ACC112 (cell line): ENCODE measurements at regions not wholly inside any gene's neighbourhood (a gene's known extent, or its start where the extent isn't known, plus 50 kb on each side); places are given as distances from the start of the nearest gene placed in this dataset.

Source experiments
- H2AFZ ChIP-seq: fragments of 200-600 bp; sonication (generic); one replicate; pipeline ENCODE4 v1.6.0; 2017; ENCODE audit warnings: antibody characterized with exemption, low read length; ENCODE audit not compliant: unreplicated experiment
- H3K27ac ChIP-seq: fragments of 200-600 bp; sonication (generic); 2 replicates; pipeline ENCODE4 v1.5.1; 2014; ENCODE audit warnings: low read depth, mild to moderate bottlenecking, antibody characterized with exemption, low read length, moderate library complexity
- H3K27me3 ChIP-seq: fragments of 200-600 bp; sonication (generic); 2 replicates; pipeline ENCODE4 v1.6.1; 2014; ENCODE audit warnings: mild to moderate bottlenecking, antibody characterized with exemption, low read length, moderate library complexity, mixed read lengths; ENCODE audit not compliant: insufficient read depth
- H3K36me3 ChIP-seq: fragments of 200-600 bp; sonication (generic); 2 replicates; pipeline ENCODE4 v1.6.1; 2016; ENCODE audit warnings: mild to moderate bottlenecking, antibody characterized with exemption, low read length, moderate library complexity, mixed read lengths; ENCODE audit not compliant: insufficient read depth
- H3K4me1 ChIP-seq: fragments of 200-600 bp; sonication (generic); one replicate; pipeline ENCODE4 v1.6.1; 2016; ENCODE audit warnings: low read length, mixed read lengths; ENCODE audit not compliant: insufficient read depth, unreplicated experiment, control insufficient read depth
- H3K4me3 ChIP-seq: fragments of 200-600 bp; sonication (generic); 2 replicates; pipeline ENCODE4 v1.5.1; 2014; ENCODE audit warnings: mild to moderate bottlenecking, low read depth, low read length
- H3K79me2 ChIP-seq: fragments of 200-600 bp; sonication (generic); one replicate; pipeline ENCODE4 v1.6.0; 2016; ENCODE audit warnings: low read length; ENCODE audit not compliant: control insufficient read depth, unreplicated experiment, insufficient read depth

GRCh38 chr3:137509354-137510045 lies 254.6 kb upstream of the SOX14 start:
- Histone ChIP-seq H2AFZ (no peak overlapping the region), H3K4me3 (no peak overlapping the region), H3K79me2 (no peaks in the 10 kb centered on the region), H3K27ac (no peak overlapping the region), H3K27me3 (no peaks in the 10 kb centered on the region), H3K36me3 (no peaks in the 10 kb centered on the region), H3K4me1 (no peaks in the 10 kb centered on the region)

GRCh38 chr3:137511655-137512054 lies 252.5 kb upstream of the SOX14 start:
- Histone ChIP-seq H3K36me3 (no peaks in the 10 kb centered on the region), H2AFZ (no peak overlapping the region), H3K27me3 (no peaks in the 10 kb centered on the region), H3K79me2 (no peaks in the 10 kb centered on the region), H3K4me3 (no peak overlapping the region), H3K4me1 (no peaks in the 10 kb centered on the region), H3K27ac (no peak overlapping the region)

- no peaks in the 10 kb centered on the region for H3K36me3 ChIP-seq
- H3K4me3 ChIP-seq: no peak overlapping the region
- no peaks in the 10 kb centered on the region for H3K27me3 ChIP-seq
- no peak overlapping the region for H3K27ac ChIP-seq
- H3K4me1 ChIP-seq: no peaks in the 10 kb centered on the region
- H2AFZ ChIP-seq: no peak overlapping the region
- H3K79me2 ChIP-seq: no peaks in the 10 kb centered on the region
These were observed 249.3 kb upstream of the SOX14 start for GRCh38 chr3:137514853-137515252.

- H3K4me3 ChIP-seq: no peak overlapping the region
- no peaks in the 10 kb centered on the region for H3K27me3 ChIP-seq
- no peak overlapping the region for H3K27ac ChIP-seq
- H3K4me1 ChIP-seq: no peaks in the 10 kb centered on the region
- H3K36me3 ChIP-seq: no peaks in the 10 kb centered on the region
- H2AFZ ChIP-seq: no peak overlapping the region
- no peaks in the 10 kb centered on the region for H3K79me2 ChIP-seq
These were observed 244.5 kb upstream of the SOX14 start for GRCh38 chr3:137519602-137520001.

- no peaks in the 10 kb centered on the region for H3K79me2 ChIP-seq
- H2AFZ ChIP-seq: no peak overlapping the region
- no peak overlapping the region for H3K4me3 ChIP-seq
- no peaks in the 10 kb centered on the region for H3K36me3 ChIP-seq
- no peak overlapping the region for H3K27ac ChIP-seq
- no peaks in the 10 kb centered on the region for H3K27me3 ChIP-seq
- no peaks in the 10 kb centered on the region for H3K4me1 ChIP-seq
These were observed 239.4 kb upstream of the SOX14 start for GRCh38 chr3:137524751-137525150.

GRCh38 chr3:137525471-137525870 lies 238.6 kb upstream of the SOX14 start:
- no peaks in the 10 kb centered on the region for H3K27me3 ChIP-seq
- H3K4me1 ChIP-seq: no peaks in the 10 kb centered on the region
- H3K27ac ChIP-seq: no peak overlapping the region

DNA sequence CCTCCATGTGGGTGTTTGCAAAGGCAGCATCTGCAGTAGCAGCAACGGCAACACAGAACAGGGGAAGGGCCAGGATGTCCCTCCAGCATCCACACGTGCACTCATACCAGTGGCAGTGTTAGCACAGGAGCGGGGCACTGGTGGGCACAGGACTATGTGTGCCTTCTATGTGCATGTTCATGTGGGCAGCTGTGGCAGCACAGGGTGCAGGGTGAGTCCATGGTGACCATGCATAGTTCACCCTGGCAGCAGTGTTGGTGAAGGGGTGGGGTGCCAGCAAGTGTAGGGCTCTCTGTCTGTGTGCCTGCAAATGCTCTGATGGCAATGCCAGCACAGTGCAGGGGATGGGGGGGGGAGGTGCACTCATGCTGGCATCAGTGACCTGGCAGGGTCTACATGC lies 222.1 kb upstream of the SOX14 start:
- H2AFZ ChIP-seq: no peak overlapping the region
- H3K79me2 ChIP-seq: no peaks in the 10 kb centered on the region
- no peaks in the 10 kb centered on the region for H3K27me3 ChIP-seq

More at GRCh38 chr3:137525471-137525870, 238.6 kb upstream of the SOX14 start:
- H3K4me3 ChIP-seq: no peak overlapping the region
- no peaks in the 10 kb centered on the region for H3K79me2 ChIP-seq
- no peaks in the 10 kb centered on the region for H3K36me3 ChIP-seq
- no peak overlapping the region for H2AFZ ChIP-seq

DNA sequence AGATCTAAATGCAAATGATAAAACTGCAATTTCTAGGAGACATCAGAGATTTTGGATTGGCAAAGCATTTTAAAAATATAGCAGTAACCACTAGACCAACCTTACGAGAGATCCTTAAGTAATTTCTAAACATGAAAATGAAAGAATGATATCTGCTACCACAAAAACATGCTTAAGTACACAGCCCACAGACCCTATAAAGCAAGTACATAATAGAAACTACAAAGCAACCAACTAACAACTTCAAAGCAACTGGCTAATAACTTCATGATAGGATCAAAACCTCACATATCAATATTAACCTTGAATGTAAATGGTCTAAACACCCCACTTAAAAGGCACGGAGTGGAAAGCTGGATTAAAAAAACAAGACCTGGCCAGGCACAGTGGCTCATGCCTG lies 209.9 kb upstream of the SOX14 start:
- H3K36me3 ChIP-seq: no peaks in the 10 kb centered on the region
- no peaks in the 10 kb centered on the region for H3K4me1 ChIP-seq

More for the DNA sequence above, 222.1 kb upstream of the SOX14 start:
- no peaks in the 10 kb centered on the region for H3K36me3 ChIP-seq
- no peaks in the 10 kb centered on the region for H3K4me1 ChIP-seq
- H3K27ac ChIP-seq: no peak overlapping the region
- no peak overlapping the region for H3K4me3 ChIP-seq

DNA sequence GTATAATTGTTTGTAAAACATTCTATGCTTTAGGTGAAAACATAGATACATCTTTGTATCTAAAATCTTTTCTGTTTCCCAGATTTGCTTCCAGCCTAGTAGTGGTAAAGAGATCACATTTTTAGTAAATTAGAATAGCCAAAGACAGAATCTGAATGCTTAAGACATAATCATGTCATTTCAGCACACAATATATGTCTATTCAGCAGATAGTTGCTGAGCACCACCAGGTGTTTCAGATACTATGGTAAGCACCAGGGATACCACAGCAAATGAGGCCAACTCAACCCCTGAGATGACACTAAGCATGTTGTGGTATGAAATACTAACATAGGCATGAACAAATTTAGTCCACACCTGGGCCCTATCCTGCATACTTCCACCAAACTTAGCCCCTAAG lies 195.2 kb upstream of the SOX14 start:
- Histone ChIP-seq H3K4me3 (no peak overlapping the region), H2AFZ (no peak overlapping the region), H3K27me3 (no peaks in the 10 kb centered on the region), H3K36me3 (no peaks in the 10 kb centered on the region), H3K4me1 (no peaks in the 10 kb centered on the region), H3K79me2 (no peaks in the 10 kb centered on the region), H3K27ac (no peak overlapping the region)

More for the DNA sequence above, 209.9 kb upstream of the SOX14 start:
- Histone ChIP-seq H3K4me3 (no peak overlapping the region), H3K79me2 (no peaks in the 10 kb centered on the region), H2AFZ (no peak overlapping the region), H3K27me3 (no peaks in the 10 kb centered on the region), H3K27ac (no peak overlapping the region)

DNA sequence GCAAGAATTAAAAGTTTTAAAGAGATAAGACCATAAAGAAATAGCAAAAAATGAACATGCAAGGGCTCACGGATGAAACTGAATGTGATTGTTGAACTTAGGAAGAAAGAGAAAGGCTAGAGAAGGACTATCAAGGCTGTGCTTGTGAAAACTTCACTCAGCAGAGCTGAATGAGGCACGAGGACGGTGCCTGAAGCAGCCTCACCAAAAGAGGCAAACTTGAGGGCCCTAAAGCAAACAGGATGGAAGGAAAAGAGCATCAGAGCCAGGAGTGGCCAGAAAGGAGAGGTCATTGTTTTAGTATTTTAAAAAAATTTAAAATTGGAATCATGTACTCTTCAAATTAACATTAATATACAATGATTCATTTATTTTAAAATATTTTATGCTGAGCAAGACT lies 191.2 kb upstream of the SOX14 start:
- H3K27me3 ChIP-seq: no peaks in the 10 kb centered on the region
- H3K27ac ChIP-seq: no peak overlapping the region
- no peak overlapping the region for H3K4me3 ChIP-seq
- no peaks in the 10 kb centered on the region for H3K36me3 ChIP-seq
- no peak overlapping the region for H2AFZ ChIP-seq
- no peaks in the 10 kb centered on the region for H3K4me1 ChIP-seq
- H3K79me2 ChIP-seq: no peaks in the 10 kb centered on the region

DNA sequence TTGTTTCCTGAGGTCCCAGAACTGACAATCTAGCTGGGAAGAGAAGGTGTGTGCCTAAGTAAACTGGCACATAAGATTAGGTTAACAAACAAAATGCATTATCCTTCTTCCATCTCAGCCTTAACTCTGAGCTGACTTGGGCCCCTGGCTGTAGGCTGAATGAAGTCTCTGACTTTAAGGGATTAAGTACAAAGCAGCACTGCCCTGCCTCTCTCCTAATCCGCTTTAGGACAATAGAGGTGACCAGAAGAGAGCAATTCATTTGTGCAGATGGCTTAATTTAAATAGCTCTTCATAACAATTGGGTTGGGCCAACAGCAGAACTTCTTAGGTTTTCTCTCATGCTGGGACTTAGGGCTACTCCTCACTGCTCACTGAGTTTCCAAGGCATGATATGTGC lies 181.6 kb upstream of the SOX14 start:
- no peak overlapping the region for H3K4me3 ChIP-seq
- no peak overlapping the region for H3K27ac ChIP-seq
- no peaks in the 10 kb centered on the region for H3K4me1 ChIP-seq
- no peaks in the 10 kb centered on the region for H3K36me3 ChIP-seq
- H3K27me3 ChIP-seq: no peaks in the 10 kb centered on the region
- no peaks in the 10 kb centered on the region for H3K79me2 ChIP-seq
- no peak overlapping the region for H2AFZ ChIP-seq
